Progenitor cell of endocrine pancreas (in vitro differentiated cells): ENCODE measurements at regions not wholly inside any gene's neighbourhood (a gene's known extent, or its start where the extent isn't known, plus 50 kb on each side); places are given as distances from the start of the nearest gene placed in this dataset.

Experiments
- DNase-seq: peaks from one replicate; pipeline ENCODE4 v3.0.0; 2021; ENCODE audit warnings: low spot score; ENCODE audit not compliant: unreplicated experiment
- H3K27ac Mint-ChIP-seq: 2 replicates; pipeline ENCODE4 v1.8.0; 2021; ENCODE audit warnings: mild to moderate bottlenecking, moderate library complexity, mixed read lengths
- H3K27me3 Mint-ChIP-seq: 2 replicates; pipeline ENCODE4 v1.8.0; 2021; ENCODE audit warnings: mixed read lengths
- H3K36me3 Mint-ChIP-seq: 2 replicates; pipeline ENCODE4 v1.8.0; 2022; ENCODE audit warnings: mixed read lengths; ENCODE audit not compliant: insufficient read depth
- H3K4me1 Mint-ChIP-seq: 2 replicates; pipeline ENCODE4 v1.8.0; 2021; ENCODE audit warnings: low read depth, mixed read lengths
- H3K4me3 Mint-ChIP-seq: 2 replicates; pipeline ENCODE4 v1.8.0; 2021; ENCODE audit warnings: low read depth, mild to moderate bottlenecking, moderate library complexity, mixed read lengths
- H3K9me3 Mint-ChIP-seq: 2 replicates; pipeline ENCODE4 v1.8.0; 2021; ENCODE audit warnings: low read depth, mixed read lengths
- TF ChIP-seq, protein P1 (sequence below): fragments of 200-600 bp; sonication (generic); IDR thresholded peaks from one replicate; pipeline ENCODE4 v1.5.0; 2021; ENCODE audit warnings: antibody characterized with exemption, mild to moderate bottlenecking; ENCODE audit not compliant: unreplicated experiment

DNA sequence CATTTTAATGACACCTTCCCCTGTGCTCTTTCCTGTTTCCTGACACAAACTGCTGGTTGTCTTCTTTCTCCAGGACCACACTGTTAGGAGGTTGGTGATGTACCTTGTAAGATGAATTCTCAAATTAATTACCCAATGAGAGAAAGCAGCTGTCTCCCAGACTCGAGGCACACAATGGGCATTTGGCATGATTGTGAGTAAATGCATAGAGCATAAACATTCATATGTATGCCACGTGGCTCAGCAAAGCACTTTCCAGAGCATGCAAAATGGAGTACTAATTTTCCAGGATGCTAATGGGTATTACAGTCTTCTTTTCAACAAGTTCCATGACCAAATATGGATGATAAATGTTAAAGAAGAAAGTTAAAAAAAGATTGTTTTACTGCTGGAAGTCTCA lies 235.2 kb upstream of the KLHL29 start:
- no peak overlapping the region for H3K27ac Mint-ChIP-seq
- no peaks in the 10 kb centered on the region for H3K9me3 Mint-ChIP-seq
- H3K4me1 Mint-ChIP-seq = peaks cover 27% of the 10 kb centered on the region
- H3K4me3 Mint-ChIP-seq = no peak overlapping the region
- DNase-seq = no peak
- H3K36me3 Mint-ChIP-seq = no peaks in the 10 kb centered on the region
- peaks cover 33% of the 10 kb centered on the region for H3K27me3 Mint-ChIP-seq
- TF ChIP-seq, protein P1, sequence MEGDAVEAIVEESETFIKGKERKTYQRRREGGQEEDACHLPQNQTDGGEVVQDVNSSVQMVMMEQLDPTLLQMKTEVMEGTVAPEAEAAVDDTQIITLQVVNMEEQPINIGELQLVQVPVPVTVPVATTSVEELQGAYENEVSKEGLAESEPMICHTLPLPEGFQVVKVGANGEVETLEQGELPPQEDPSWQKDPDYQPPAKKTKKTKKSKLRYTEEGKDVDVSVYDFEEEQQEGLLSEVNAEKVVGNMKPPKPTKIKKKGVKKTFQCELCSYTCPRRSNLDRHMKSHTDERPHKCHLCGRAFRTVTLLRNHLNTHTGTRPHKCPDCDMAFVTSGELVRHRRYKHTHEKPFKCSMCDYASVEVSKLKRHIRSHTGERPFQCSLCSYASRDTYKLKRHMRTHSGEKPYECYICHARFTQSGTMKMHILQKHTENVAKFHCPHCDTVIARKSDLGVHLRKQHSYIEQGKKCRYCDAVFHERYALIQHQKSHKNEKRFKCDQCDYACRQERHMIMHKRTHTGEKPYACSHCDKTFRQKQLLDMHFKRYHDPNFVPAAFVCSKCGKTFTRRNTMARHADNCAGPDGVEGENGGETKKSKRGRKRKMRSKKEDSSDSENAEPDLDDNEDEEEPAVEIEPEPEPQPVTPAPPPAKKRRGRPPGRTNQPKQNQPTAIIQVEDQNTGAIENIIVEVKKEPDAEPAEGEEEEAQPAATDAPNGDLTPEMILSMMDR = no peak

GRCh38 chr2:23153484-23153883 lies 231.5 kb upstream of the KLHL29 start:
- peaks cover 12% of the 10 kb centered on the region for H3K4me1 Mint-ChIP-seq
- no peak overlapping the region for H3K4me3 Mint-ChIP-seq
- TF ChIP-seq, protein P1 = no peak
- no peaks in the 10 kb centered on the region for H3K36me3 Mint-ChIP-seq
- H3K9me3 Mint-ChIP-seq = no peaks in the 10 kb centered on the region
- no peak overlapping the region for H3K27ac Mint-ChIP-seq
- DNase-seq = no peak
- peaks cover 32% of the 10 kb centered on the region for H3K27me3 Mint-ChIP-seq

GRCh38 chr2:23155022-23155421 lies 230.0 kb upstream of the KLHL29 start:
- Mint-ChIP-seq H3K4me1 (peaks cover 4% of the 10 kb centered on the region), H3K27me3 (peaks cover 29% of the 10 kb centered on the region), H3K9me3 (no peaks in the 10 kb centered on the region), H3K4me3 (no peak overlapping the region), H3K36me3 (no peaks in the 10 kb centered on the region), H3K27ac (no peak overlapping the region)
- TF ChIP-seq, protein P1 = no peak
- DNase-seq = no peak

- TF ChIP-seq, protein P1 = no peak
- Mint-ChIP-seq H3K9me3 (no peaks in the 10 kb centered on the region), H3K4me3 (no peak overlapping the region), H3K36me3 (no peaks in the 10 kb centered on the region), H3K27me3 (peaks cover 4% of the 10 kb centered on the region), H3K4me1 (peaks cover 4% of the 10 kb centered on the region), H3K27ac (no peak overlapping the region)
- no peak for DNase-seq
Observed at GRCh38 chr2:23157812-23158211, 227.2 kb upstream of the KLHL29 start.

GRCh38 chr2:23158306-23158705 lies 226.7 kb upstream of the KLHL29 start:
- no peak overlapping the region for H3K27ac Mint-ChIP-seq
- no peaks in the 10 kb centered on the region for H3K36me3 Mint-ChIP-seq
- TF ChIP-seq, protein P1 = no peak
- H3K4me1 Mint-ChIP-seq = peaks cover 4% of the 10 kb centered on the region
- no peak overlapping the region for H3K4me3 Mint-ChIP-seq
- no peak for DNase-seq
- peaks cover 4% of the 10 kb centered on the region for H3K27me3 Mint-ChIP-seq
- H3K9me3 Mint-ChIP-seq = no peaks in the 10 kb centered on the region
